ENCODE measurements at regions not wholly inside any gene's neighbourhood (a gene's known extent, or its start where the extent isn't known, plus 50 kb on each side); places are given as distances from the start of the nearest gene placed in this dataset.

DNA sequence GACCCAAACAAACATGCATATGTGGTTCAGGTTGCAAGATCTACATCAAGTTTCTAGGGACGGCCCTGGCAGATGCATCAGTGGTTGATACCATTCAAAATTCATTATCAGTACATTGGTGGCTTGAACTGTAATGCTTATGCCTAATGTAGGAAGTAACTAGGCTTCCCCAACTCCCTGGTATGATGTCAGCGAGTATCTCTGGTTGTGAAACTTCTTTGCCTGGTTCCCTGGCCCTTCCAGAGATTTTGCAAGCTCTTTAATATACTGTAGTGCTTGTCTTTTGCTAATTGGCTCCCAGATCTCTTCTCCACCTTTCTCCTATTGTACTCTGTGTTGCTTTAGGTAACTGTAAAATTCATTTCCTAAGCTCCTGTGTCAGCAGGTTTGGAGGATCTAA, 114.8 kb upstream of the RARB start (continued):
- TF ChIP-seq, protein P1, sequence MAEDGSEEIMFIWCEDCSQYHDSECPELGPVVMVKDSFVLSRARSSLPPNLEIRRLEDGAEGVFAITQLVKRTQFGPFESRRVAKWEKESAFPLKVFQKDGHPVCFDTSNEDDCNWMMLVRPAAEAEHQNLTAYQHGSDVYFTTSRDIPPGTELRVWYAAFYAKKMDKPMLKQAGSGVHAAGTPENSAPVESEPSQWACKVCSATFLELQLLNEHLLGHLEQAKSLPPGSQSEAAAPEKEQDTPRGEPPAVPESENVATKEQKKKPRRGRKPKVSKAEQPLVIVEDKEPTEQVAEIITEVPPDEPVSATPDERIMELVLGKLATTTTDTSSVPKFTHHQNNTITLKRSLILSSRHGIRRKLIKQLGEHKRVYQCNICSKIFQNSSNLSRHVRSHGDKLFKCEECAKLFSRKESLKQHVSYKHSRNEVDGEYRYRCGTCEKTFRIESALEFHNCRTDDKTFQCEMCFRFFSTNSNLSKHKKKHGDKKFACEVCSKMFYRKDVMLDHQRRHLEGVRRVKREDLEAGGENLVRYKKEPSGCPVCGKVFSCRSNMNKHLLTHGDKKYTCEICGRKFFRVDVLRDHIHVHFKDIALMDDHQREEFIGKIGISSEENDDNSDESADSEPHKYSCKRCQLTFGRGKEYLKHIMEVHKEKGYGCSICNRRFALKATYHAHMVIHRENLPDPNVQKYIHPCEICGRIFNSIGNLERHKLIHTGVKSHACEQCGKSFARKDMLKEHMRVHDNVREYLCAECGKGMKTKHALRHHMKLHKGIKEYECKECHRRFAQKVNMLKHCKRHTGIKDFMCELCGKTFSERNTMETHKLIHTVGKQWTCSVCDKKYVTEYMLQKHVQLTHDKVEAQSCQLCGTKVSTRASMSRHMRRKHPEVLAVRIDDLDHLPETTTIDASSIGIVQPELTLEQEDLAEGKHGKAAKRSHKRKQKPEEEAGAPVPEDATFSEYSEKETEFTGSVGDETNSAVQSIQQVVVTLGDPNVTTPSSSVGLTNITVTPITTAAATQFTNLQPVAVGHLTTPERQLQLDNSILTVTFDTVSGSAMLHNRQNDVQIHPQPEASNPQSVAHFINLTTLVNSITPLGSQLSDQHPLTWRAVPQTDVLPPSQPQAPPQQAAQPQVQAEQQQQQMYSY (CRISPR knock-in tag; IDR thresholded peaks at IDR 0.05) = no peak
- no peak for TF ChIP-seq ZNF384 (IDR thresholded peaks at IDR 0.05; ENCODE audit: borderline replicate concordance, low read depth, low read length)

DNA sequence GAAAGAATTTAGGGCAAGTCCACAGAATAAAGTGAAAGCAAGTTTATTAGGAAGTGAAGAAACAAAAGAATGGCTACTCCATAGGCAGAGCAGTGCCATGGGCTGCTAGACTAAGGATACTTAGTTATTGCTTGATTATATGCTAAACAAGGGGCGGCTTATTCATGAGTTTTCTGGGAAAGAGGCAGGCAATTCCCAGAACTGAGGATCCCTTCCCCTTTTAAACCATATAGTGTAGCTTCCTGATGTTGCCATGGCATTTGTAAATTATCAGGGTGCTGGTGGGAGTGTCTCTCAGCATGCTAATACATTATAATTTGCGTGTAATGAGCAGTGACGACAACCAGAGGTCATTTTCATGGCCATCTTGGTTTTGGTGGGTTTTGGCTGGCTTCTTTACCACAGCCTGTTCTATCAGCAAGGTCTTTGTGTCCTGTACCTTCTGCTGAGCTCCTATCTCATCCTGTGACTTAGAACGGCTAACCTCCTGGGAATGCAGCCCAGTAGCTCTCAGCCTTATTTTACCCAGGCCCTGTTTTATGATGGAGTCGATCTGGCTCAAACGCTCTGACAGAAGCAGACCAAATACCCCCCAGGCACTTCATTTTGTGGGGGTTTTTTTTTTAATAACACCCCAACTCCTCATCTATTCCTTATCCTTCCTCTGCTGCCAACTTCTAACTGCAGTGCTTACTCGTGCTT, 103.0 kb upstream of the RARB start:
- Histone ChIP-seq H3K27me3 (replicated peaks in 1 of 2; ENCODE audit: control insufficient read depth in 2 of 2, insufficient read depth in 2 of 2, low read length in 1 of 2) (no peaks in the 10 kb centered on the region; a peak in 1 of 4 replicates), H4K20me1 (ENCODE audit: control insufficient read depth, insufficient read depth) (no peaks in the 10 kb centered on the region), H3K9me3 (replicated peaks; ENCODE audit: control insufficient read depth, insufficient read depth, low read length) (no peaks in the 10 kb centered on the region), H3K4me1 (ENCODE audit: control insufficient read depth, insufficient read depth, low read length) (no peaks in the 10 kb centered on the region), H3K4me2 (ENCODE audit: control insufficient read depth, insufficient read depth) (no peak overlapping the region), H3K4me3 (no peak overlapping the region), H3K36me3 (ENCODE audit: control insufficient read depth in 2 of 2, insufficient read depth in 2 of 2, low read length in 1 of 2) (no peaks in the 10 kb centered on the region), H3K79me2 (ENCODE audit: control insufficient read depth, insufficient read depth, low read length) (no peaks in the 10 kb centered on the region), H3K27ac (ENCODE audit: control insufficient read depth, insufficient read depth) (no peak overlapping the region), H3K9ac (ENCODE audit: control insufficient read depth, insufficient read depth, low read length) (no peak overlapping the region), H2AFZ (ENCODE audit: control insufficient read depth, low read depth, low read length) (no peak overlapping the region)
- RAD21 ChIA-PET (ENCODE audit: unreplicated experiment) = no interaction called here
- no peak for DNase-seq (ENCODE audit: low read depth, low spot score)
- no peak for FAIRE-seq
- intact Hi-C loops (cut with micrococcal nuclease; ENCODE audit: unreplicated experiment) = no loop called here
- WGBS (ENCODE audit: insufficient coverage, insufficient replicate concordance, low lambda C conversion rate, missing lambda C conversion rate) = 9% methylated on average over 7 of the region's 7 CpGs
- CTCF ChIA-PET = no interaction called here
- POLR2A ChIA-PET = no interaction called here
- no TSS peak for BruUV-seq (replicated peaks)
- in situ Hi-C loops (cut with MboI) = no loop called here
- SMC1A ChIA-PET (ENCODE audit: uncharacterized antibody, unreplicated experiment) = no interaction called here
- no peak for ATAC-seq
- TF ChIP-seq CBFB (IDR thresholded peaks at IDR 0.05; ENCODE audit: low read depth) = no peak
- no peak for TF ChIP-seq TCF7 (IDR thresholded peaks at IDR 0.05; ENCODE audit: borderline replicate concordance)
- no peak for TF ChIP-seq MTA2 (IDR thresholded peaks at IDR 0.05; ENCODE audit: low read depth)
- TF ChIP-seq SMC3 (IDR thresholded peaks at IDR 0.05; ENCODE audit: borderline replicate concordance, low read length) = no peak
- TF ChIP-seq TARDBP (IDR thresholded peaks at IDR 0.05; ENCODE audit: borderline replicate concordance) = no peak
- no peak for TF ChIP-seq POLR2AphosphoS2 (IDR thresholded peaks at IDR 0.05; ENCODE audit: low read depth, low read length)
- TF ChIP-seq, protein P2, sequence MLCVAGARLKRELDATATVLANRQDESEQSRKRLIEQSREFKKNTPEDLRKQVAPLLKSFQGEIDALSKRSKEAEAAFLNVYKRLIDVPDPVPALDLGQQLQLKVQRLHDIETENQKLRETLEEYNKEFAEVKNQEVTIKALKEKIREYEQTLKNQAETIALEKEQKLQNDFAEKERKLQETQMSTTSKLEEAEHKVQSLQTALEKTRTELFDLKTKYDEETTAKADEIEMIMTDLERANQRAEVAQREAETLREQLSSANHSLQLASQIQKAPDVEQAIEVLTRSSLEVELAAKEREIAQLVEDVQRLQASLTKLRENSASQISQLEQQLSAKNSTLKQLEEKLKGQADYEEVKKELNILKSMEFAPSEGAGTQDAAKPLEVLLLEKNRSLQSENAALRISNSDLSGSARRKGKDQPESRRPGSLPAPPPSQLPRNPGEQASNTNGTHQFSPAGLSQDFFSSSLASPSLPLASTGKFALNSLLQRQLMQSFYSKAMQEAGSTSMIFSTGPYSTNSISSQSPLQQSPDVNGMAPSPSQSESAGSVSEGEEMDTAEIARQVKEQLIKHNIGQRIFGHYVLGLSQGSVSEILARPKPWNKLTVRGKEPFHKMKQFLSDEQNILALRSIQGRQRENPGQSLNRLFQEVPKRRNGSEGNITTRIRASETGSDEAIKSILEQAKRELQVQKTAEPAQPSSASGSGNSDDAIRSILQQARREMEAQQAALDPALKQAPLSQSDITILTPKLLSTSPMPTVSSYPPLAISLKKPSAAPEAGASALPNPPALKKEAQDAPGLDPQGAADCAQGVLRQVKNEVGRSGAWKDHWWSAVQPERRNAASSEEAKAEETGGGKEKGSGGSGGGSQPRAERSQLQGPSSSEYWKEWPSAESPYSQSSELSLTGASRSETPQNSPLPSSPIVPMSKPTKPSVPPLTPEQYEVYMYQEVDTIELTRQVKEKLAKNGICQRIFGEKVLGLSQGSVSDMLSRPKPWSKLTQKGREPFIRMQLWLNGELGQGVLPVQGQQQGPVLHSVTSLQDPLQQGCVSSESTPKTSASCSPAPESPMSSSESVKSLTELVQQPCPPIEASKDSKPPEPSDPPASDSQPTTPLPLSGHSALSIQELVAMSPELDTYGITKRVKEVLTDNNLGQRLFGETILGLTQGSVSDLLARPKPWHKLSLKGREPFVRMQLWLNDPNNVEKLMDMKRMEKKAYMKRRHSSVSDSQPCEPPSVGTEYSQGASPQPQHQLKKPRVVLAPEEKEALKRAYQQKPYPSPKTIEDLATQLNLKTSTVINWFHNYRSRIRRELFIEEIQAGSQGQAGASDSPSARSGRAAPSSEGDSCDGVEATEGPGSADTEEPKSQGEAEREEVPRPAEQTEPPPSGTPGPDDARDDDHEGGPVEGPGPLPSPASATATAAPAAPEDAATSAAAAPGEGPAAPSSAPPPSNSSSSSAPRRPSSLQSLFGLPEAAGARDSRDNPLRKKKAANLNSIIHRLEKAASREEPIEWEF (IDR thresholded peaks at IDR 0.05; ENCODE audit: insufficient replicate concordance, low read depth, low read length) = no peak
- no peak for TF ChIP-seq ETV6 (conservative IDR thresholded peaks at IDR 0.05 in 1 of 2, IDR thresholded peaks at IDR 0.05 in 1 of 2; ENCODE audit: borderline replicate concordance in 1 of 2, low read depth in 1 of 2)
- no peak for TF ChIP-seq BMI1 (IDR thresholded peaks at IDR 0.05; ENCODE audit: borderline replicate concordance)
- no peak for TF ChIP-seq NFYA (IDR thresholded peaks at IDR 0.05; ENCODE audit: borderline replicate concordance, low read depth, low read length)
- no peak for TF ChIP-seq SREBF1 (IDR thresholded peaks at IDR 0.05; ENCODE audit: low read length)
- no peak for TF ChIP-seq TAF1 (IDR thresholded peaks at IDR 0.05; ENCODE audit: borderline replicate concordance, low read depth, low read length)
- no peak for TF ChIP-seq CHD4 (IDR thresholded peaks at IDR 0.05)

All from GM12878 (cell line).